Nephron (organoid): ENCODE measurements at regions not wholly inside any gene's neighbourhood (a gene's known extent, or its start where the extent isn't known, plus 50 kb on each side); places are given as distances from the start of the nearest gene placed in this dataset.

Experiments used
- H3K27ac Mint-ChIP-seq, 3 experiments: 2 replicates each; pipeline ENCODE4 v1.8.0; 2020; ENCODE audit warnings: mixed read lengths in 3 of 3, mild to moderate bottlenecking in 2 of 3, moderate library complexity in 1 of 3
- H3K27me3 Mint-ChIP-seq: 2 replicates; pipeline ENCODE4 v1.8.0; 2021; ENCODE audit warnings: low read depth, mild to moderate bottlenecking, moderate library complexity, mixed read lengths
- H3K36me3 Mint-ChIP-seq: 2 replicates; pipeline ENCODE4 v1.8.0; 2020; ENCODE audit warnings: low read depth, mixed read lengths
- H3K4me1 Mint-ChIP-seq: 2 replicates; pipeline ENCODE4 v1.8.0; 2020; ENCODE audit warnings: mixed read lengths
- H3K4me3 Mint-ChIP-seq, 3 experiments: 2 replicates each; pipeline ENCODE4 v1.8.0; 2020; ENCODE audit warnings: mild to moderate bottlenecking in 3 of 3, mixed read lengths in 3 of 3, moderate library complexity in 2 of 3
- H3K9me3 Mint-ChIP-seq: 2 replicates; pipeline ENCODE4 v1.8.0; 2020; ENCODE audit warnings: mixed read lengths
- TF ChIP-seq, protein P1 (sequence below), 3 experiments: fragments of 200-600 bp; sonication (generic); IDR thresholded peaks; one replicate each; pipeline ENCODE4 v1.5.0; 2021; ENCODE audit warnings: antibody characterized with exemption in 3 of 3; ENCODE audit not compliant: unreplicated experiment in 3 of 3

DNA sequence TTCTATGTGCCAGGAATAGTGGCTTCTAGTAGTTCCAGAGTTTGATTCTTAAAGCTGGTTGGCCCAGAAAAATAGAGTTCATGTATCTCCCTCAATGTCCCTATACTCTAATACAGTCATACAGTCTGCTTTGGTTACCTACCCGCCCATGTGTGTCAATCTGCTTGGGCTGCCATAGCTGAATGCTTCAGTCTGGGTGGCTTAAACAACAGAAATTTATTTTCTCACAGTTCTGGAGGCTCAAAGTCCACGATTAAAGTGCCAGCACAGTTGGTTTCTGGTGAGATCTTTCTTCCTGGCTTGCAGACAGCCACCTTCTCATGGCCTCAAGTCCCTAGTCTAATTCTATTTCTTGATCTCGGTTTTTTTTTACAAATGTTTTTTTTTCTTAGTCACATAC lies 1739.0 kb downstream of the MAT2B start:
- H3K27me3 Mint-ChIP-seq = no peaks in the 10 kb centered on the region
- H3K36me3 Mint-ChIP-seq = no peaks in the 10 kb centered on the region
- no peak overlapping the region for H3K4me3 Mint-ChIP-seq
- TF ChIP-seq, protein P1, sequence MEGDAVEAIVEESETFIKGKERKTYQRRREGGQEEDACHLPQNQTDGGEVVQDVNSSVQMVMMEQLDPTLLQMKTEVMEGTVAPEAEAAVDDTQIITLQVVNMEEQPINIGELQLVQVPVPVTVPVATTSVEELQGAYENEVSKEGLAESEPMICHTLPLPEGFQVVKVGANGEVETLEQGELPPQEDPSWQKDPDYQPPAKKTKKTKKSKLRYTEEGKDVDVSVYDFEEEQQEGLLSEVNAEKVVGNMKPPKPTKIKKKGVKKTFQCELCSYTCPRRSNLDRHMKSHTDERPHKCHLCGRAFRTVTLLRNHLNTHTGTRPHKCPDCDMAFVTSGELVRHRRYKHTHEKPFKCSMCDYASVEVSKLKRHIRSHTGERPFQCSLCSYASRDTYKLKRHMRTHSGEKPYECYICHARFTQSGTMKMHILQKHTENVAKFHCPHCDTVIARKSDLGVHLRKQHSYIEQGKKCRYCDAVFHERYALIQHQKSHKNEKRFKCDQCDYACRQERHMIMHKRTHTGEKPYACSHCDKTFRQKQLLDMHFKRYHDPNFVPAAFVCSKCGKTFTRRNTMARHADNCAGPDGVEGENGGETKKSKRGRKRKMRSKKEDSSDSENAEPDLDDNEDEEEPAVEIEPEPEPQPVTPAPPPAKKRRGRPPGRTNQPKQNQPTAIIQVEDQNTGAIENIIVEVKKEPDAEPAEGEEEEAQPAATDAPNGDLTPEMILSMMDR (IDR thresholded peaks at IDR 0.05; ENCODE audit: unreplicated experiment in 3 of 3) = no peak
- no peaks in the 10 kb centered on the region for H3K9me3 Mint-ChIP-seq
- H3K27ac Mint-ChIP-seq = peak overlapping the region; percentile 7 to 34 (median 16)
- peaks cover 25% of the 10 kb centered on the region for H3K4me1 Mint-ChIP-seq

DNA sequence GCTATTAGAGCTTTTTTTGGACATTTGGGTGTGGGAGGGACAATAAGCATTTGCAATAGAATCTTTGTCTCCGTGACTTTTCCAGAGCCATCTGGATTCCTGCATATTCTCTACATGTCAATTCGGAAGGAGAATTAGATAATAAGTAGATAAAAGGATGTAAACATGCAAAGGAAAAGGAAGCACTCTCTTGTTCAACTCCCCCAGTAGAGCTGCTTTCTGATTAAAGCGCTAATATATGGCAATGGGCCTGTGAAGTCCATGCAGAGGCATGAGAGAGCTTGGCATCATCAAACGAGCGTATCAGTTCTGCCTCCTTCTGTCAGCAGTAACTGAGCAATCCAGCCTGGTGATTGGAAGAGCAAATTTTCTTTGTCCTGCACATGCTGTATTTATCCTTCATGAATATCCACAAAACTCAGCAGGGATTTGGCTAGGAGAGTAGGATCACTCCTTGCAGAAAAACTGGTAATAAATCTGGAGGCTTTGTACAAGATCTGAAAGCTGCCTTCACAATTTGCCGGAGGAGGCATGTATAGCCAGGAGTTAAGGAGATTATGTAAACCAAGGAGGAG lies 1752.9 kb downstream of the MAT2B start:
- Mint-ChIP-seq H3K27ac (peak overlapping the region; percentile 80 to 88 (median 81)), H3K27me3 (no peaks in the 10 kb centered on the region), H3K4me1 (peaks cover 15% of the 10 kb centered on the region), H3K36me3 (no peaks in the 10 kb centered on the region), H3K4me3 (no peak overlapping the region), H3K9me3 (no peaks in the 10 kb centered on the region)
- TF ChIP-seq, protein P1 (IDR thresholded peaks at IDR 0.05; ENCODE audit: unreplicated experiment in 3 of 3) = no peak

DNA sequence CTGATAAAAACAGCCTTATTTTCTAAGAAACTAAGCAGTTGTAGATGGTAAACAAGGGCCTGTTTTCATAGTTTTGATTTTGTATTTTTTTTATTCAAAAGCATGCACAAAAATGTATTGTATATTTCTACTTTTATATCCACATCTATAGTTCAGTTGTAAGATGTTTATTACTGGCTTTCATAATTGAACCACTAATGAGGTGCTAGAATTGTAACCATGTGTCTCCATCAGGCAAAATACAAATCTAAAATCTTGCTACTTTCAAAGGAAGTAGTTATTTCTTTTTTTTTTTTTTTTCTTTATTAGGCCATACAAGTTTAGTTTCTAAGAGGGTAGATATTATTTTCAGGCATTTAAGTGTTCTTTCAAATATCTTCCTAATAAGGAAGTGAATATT lies 1755.0 kb downstream of the MAT2B start:
- H3K36me3 Mint-ChIP-seq = no peaks in the 10 kb centered on the region
- no peaks in the 10 kb centered on the region for H3K27me3 Mint-ChIP-seq
- no peak overlapping the region for H3K4me3 Mint-ChIP-seq
- TF ChIP-seq, protein P1 (IDR thresholded peaks at IDR 0.05; ENCODE audit: unreplicated experiment in 3 of 3) = no peak
- H3K27ac Mint-ChIP-seq = no peak overlapping the region
- no peaks in the 10 kb centered on the region for H3K9me3 Mint-ChIP-seq
- peaks cover 15% of the 10 kb centered on the region for H3K4me1 Mint-ChIP-seq

DNA sequence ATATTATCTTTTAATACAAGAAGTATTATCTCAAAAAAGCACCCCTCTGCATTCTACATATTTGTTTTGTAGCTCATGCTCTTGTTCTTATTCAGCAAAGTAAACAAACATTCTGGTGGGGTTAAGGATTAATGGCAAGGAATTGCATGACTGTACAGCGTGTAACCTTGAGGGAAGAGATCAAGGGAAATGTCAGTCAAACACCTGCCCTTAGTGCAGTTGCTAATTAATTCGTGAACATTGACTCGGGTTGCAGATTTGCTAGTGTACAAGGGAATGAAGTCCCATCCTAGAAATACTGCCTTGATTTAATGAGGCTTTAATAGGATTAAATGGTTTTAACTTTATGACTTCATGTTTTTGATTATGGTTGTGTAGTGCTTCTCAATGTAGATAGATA lies 1758.1 kb downstream of the MAT2B start:
- H3K9me3 Mint-ChIP-seq = no peaks in the 10 kb centered on the region
- no peak overlapping the region for H3K27ac Mint-ChIP-seq
- H3K27me3 Mint-ChIP-seq = no peaks in the 10 kb centered on the region
- no peaks in the 10 kb centered on the region for H3K36me3 Mint-ChIP-seq
- H3K4me3 Mint-ChIP-seq = no peak overlapping the region
- H3K4me1 Mint-ChIP-seq = peaks cover 7% of the 10 kb centered on the region
- TF ChIP-seq, protein P1 (IDR thresholded peaks at IDR 0.05; ENCODE audit: unreplicated experiment in 3 of 3) = no peak

DNA sequence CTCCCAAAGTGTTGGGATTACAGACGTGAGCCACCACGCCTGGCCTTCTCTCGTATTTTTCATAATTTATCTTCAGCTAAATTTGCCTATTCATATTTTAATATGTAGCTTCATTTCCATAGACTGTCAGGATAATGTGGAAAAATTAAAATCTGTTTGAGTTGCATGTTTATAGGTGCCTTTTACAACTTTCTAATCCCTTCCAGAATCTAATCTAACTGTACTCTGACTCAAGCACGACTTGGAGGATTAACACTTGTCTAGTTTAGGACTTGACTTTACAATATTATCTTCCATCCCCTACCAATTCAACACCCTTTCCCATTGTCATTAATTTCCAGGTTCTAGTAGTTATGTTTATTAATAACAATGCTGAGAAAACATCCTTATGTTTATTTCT lies 1761.5 kb downstream of the MAT2B start:
- no peaks in the 10 kb centered on the region for H3K4me1 Mint-ChIP-seq
- no peak overlapping the region for H3K4me3 Mint-ChIP-seq
- no peaks in the 10 kb centered on the region for H3K9me3 Mint-ChIP-seq
- H3K36me3 Mint-ChIP-seq = no peaks in the 10 kb centered on the region
- no peak overlapping the region for H3K27ac Mint-ChIP-seq
- TF ChIP-seq, protein P1 (IDR thresholded peaks at IDR 0.05; ENCODE audit: unreplicated experiment in 3 of 3) = no peak
- no peaks in the 10 kb centered on the region for H3K27me3 Mint-ChIP-seq

DNA sequence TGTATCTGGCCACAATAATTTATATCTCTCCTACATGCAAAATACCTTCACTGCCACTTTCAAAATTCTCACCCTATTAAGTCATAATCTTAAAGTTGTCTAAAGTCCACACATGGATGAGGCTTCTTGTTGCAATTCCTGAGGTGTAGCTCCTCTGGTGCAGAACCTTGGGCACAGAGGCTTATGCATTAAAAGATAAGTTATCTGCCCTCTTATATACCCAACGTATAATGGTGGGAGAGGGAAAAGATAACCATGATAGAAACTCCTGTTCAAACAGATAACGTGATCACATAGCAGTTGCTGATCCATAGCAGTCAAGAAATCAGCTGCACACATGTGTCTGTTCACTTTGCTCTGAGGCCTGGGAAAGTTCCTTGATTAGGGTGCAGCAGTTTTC lies 1767.0 kb downstream of the MAT2B start:
- H3K4me1 Mint-ChIP-seq = no peaks in the 10 kb centered on the region
- no peak overlapping the region for H3K27ac Mint-ChIP-seq
- no peaks in the 10 kb centered on the region for H3K9me3 Mint-ChIP-seq
- H3K27me3 Mint-ChIP-seq = no peaks in the 10 kb centered on the region
- no peak overlapping the region for H3K4me3 Mint-ChIP-seq
- TF ChIP-seq, protein P1 (IDR thresholded peaks at IDR 0.05; ENCODE audit: unreplicated experiment in 3 of 3) = no peak
- H3K36me3 Mint-ChIP-seq = no peaks in the 10 kb centered on the region
